ENCODE measurements at regions not wholly inside any gene's neighbourhood (a gene's known extent, or its start where the extent isn't known, plus 50 kb on each side); places are given as distances from the start of the nearest gene placed in this dataset.

GRCh38 chr3:174430986-174431385, 428.1 kb upstream of the NAALADL2 start:
- H3K4me2 ChIP-seq (ENCODE audit: insufficient read depth in 1 of 2, low read depth in 2 of 2, low read length in 2 of 2) = no peak overlapping the region
- no peak for FAIRE-seq
- H2BK12ac ChIP-seq (ENCODE audit: low read depth, low read length) = no peak overlapping the region
- CTCF ChIA-PET (ENCODE audit: partially characterized antibody) = interaction anchor here (0.5 kb wide), 1 partner anchor 790 kb away, joined by 3 read pairs; no protein-coding TSS in a partner anchor
- no peak overlapping the region for H2BK120ac ChIP-seq (replicated peaks; ENCODE audit: low read depth, low read length)
- no peaks in the 10 kb centered on the region for H3K27me3 ChIP-seq (replicated peaks in 1 of 4; ENCODE audit: control insufficient read depth in 3 of 4, extremely low read depth in 1 of 4, insufficient read depth in 3 of 4, low read length in 3 of 4)
- no peak overlapping the region for H3K14ac ChIP-seq (ENCODE audit: insufficient read length)
- H4K8ac ChIP-seq (ENCODE audit: extremely low read depth, insufficient read depth, low read length) = no peak overlapping the region
- H2AK5ac ChIP-seq (ENCODE audit: low read depth, low read length) = no peak overlapping the region
- no peak for DNase-seq (ENCODE audit: low read depth in 1 of 2, low spot score in 2 of 2)
- POLR2A ChIA-PET (ENCODE audit: partially characterized antibody) = interaction anchor here (1.3 kb wide), 1 partner anchor 11 kb away, joined by 3 read pairs; no protein-coding TSS in a partner anchor
- no peak overlapping the region for H3K18ac ChIP-seq (ENCODE audit: extremely low read depth, low read length)
- H3K79me1 ChIP-seq (ENCODE audit: low read depth, low read length) = no peaks in the 10 kb centered on the region
- no peak overlapping the region for H3K56ac ChIP-seq (replicated peaks; ENCODE audit: insufficient read length, low read depth, low read length)
- no peak overlapping the region for H2BK15ac ChIP-seq (ENCODE audit: low read length)
- H3K36me3 ChIP-seq (ENCODE audit: control insufficient read depth in 2 of 4, insufficient read depth in 4 of 4, low read length in 3 of 4) = no peaks in the 10 kb centered on the region
- no peaks in the 10 kb centered on the region for H3K4me1 ChIP-seq (replicated peaks in 1 of 4; ENCODE audit: control insufficient read depth in 3 of 4, insufficient read depth in 4 of 4, low read length in 3 of 4)
- H4K5ac ChIP-seq (ENCODE audit: insufficient read length, low read depth, low read length) = no peak overlapping the region
- H2BK5ac ChIP-seq (ENCODE audit: low read depth, low read length) = no peak overlapping the region
- H2BK20ac ChIP-seq (ENCODE audit: low read length) = no peak overlapping the region
- H3K4me3 ChIP-seq (ENCODE audit: extremely low read depth in 1 of 4, insufficient read depth in 2 of 4, low read depth in 3 of 4, low read length in 4 of 4) = no peak overlapping the region
- H4K20me1 ChIP-seq (replicated peaks in 1 of 2; ENCODE audit: control insufficient read depth in 1 of 2, insufficient read depth in 2 of 2, low read length in 2 of 2) = no peaks in the 10 kb centered on the region
- H4K91ac ChIP-seq (replicated peaks; ENCODE audit: insufficient read length, low read length) = no peak overlapping the region
- no peaks in the 10 kb centered on the region for H3K79me2 ChIP-seq (ENCODE audit: control insufficient read depth in 1 of 2, insufficient read depth in 2 of 2, low read length in 2 of 2)
- no peaks in the 10 kb centered on the region; a peak in 1 of 4 replicates for H3K9me3 ChIP-seq (ENCODE audit: insufficient read depth in 2 of 2, low read depth in 1 of 2, low read length in 1 of 2)
- no peak overlapping the region for H3K23ac ChIP-seq (ENCODE audit: insufficient read length)
- no peaks in the 10 kb centered on the region for H3K23me2 ChIP-seq (ENCODE audit: low read depth, low read length)
- no peak overlapping the region for H3K4ac ChIP-seq (replicated peaks; ENCODE audit: insufficient read length, low read depth, low read length)
- 85% methylated on average over 2 of the region's 2 CpGs; no CpG with 5 or more reads in 1 of the 2 experiments for WGBS, 2 experiments (ENCODE audit: extremely low coverage in 1 of 2, insufficient coverage in 1 of 2, insufficient read length in 1 of 2, insufficient replicate concordance in 2 of 2, low coverage in 1 of 2, low lambda C conversion rate in 2 of 2, missing lambda C conversion rate in 1 of 2)
- H2AFZ ChIP-seq (ENCODE audit: low read length) = no peak overlapping the region
- H3K27ac ChIP-seq (ENCODE audit: low read depth, low read length) = no peak overlapping the region
- no peak overlapping the region for H3K9ac ChIP-seq (replicated peaks in 1 of 4; ENCODE audit: extremely low read depth in 1 of 4, low read depth in 3 of 4, low read length in 3 of 4)
- TF ChIP-seq CEBPB (IDR thresholded peaks at IDR 0.05; ENCODE audit: low read depth, low read length) (no peak), POLR2AphosphoS5 (IDR thresholded peaks at IDR 0.05; ENCODE audit: low read depth, low read length) (no peak), JUN (IDR thresholded peaks at IDR 0.05; ENCODE audit: low read depth, low read length) (no peak), SP4 (IDR thresholded peaks at IDR 0.05; ENCODE audit: low read length) (no peak), PHF8 (conservative IDR thresholded peaks at IDR 0.05; ENCODE audit: low read depth, low read length) (no peak), SAP30 (IDR thresholded peaks at IDR 0.05; ENCODE audit: insufficient read depth, insufficient replicate concordance, low read length) (no peak), HDAC6 (IDR thresholded peaks at IDR 0.05; ENCODE audit: low read depth, low read length) (no peak), SIN3A (conservative IDR thresholded peaks at IDR 0.05 in 1 of 2, IDR thresholded peaks at IDR 0.05 in 1 of 2; ENCODE audit: low read depth in 1 of 2, low read length in 2 of 2) (no peak), JUND (IDR thresholded peaks at IDR 0.05; ENCODE audit: low read length) (no peak), POU5F1 (IDR thresholded peaks at IDR 0.05; ENCODE audit: low read depth, low read length) (no peak)
- TF ChIP-seq, protein P1, sequence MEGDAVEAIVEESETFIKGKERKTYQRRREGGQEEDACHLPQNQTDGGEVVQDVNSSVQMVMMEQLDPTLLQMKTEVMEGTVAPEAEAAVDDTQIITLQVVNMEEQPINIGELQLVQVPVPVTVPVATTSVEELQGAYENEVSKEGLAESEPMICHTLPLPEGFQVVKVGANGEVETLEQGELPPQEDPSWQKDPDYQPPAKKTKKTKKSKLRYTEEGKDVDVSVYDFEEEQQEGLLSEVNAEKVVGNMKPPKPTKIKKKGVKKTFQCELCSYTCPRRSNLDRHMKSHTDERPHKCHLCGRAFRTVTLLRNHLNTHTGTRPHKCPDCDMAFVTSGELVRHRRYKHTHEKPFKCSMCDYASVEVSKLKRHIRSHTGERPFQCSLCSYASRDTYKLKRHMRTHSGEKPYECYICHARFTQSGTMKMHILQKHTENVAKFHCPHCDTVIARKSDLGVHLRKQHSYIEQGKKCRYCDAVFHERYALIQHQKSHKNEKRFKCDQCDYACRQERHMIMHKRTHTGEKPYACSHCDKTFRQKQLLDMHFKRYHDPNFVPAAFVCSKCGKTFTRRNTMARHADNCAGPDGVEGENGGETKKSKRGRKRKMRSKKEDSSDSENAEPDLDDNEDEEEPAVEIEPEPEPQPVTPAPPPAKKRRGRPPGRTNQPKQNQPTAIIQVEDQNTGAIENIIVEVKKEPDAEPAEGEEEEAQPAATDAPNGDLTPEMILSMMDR (IDR thresholded peaks at IDR 0.05; ENCODE audit: control extremely low read depth in 1 of 3, insufficient read depth in 1 of 3, low read depth in 1 of 3, low read length in 3 of 3) = no peak
- TF ChIP-seq, protein P2, sequence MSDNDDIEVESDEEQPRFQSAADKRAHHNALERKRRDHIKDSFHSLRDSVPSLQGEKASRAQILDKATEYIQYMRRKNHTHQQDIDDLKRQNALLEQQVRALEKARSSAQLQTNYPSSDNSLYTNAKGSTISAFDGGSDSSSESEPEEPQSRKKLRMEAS (IDR thresholded peaks at IDR 0.05) = no peak
